ENCODE measurements at regions not wholly inside any gene's neighbourhood (a gene's known extent, or its start where the extent isn't known, plus 50 kb on each side); places are given as distances from the start of the nearest gene placed in this dataset.

GRCh38 chr3:86282106-86282787 lies 708.7 kb downstream of the VGLL3 start:
- H3K4me3 ChIP-seq (ENCODE audit: low read depth, low read length), result no peak overlapping the region

GRCh38 chr3:86269364-86270155 lies 721.4 kb downstream of the VGLL3 start:
- H3K4me3 ChIP-seq (ENCODE audit: low read depth, low read length), result no peak overlapping the region
- TF ChIP-seq, protein P1, sequence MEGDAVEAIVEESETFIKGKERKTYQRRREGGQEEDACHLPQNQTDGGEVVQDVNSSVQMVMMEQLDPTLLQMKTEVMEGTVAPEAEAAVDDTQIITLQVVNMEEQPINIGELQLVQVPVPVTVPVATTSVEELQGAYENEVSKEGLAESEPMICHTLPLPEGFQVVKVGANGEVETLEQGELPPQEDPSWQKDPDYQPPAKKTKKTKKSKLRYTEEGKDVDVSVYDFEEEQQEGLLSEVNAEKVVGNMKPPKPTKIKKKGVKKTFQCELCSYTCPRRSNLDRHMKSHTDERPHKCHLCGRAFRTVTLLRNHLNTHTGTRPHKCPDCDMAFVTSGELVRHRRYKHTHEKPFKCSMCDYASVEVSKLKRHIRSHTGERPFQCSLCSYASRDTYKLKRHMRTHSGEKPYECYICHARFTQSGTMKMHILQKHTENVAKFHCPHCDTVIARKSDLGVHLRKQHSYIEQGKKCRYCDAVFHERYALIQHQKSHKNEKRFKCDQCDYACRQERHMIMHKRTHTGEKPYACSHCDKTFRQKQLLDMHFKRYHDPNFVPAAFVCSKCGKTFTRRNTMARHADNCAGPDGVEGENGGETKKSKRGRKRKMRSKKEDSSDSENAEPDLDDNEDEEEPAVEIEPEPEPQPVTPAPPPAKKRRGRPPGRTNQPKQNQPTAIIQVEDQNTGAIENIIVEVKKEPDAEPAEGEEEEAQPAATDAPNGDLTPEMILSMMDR (IDR thresholded peaks at IDR 0.05; ENCODE audit: borderline replicate concordance, insufficient read depth, low read depth, low read length), result no peak

More at GRCh38 chr3:86282106-86282787, 708.7 kb downstream of the VGLL3 start:
- TF ChIP-seq, protein P1 (IDR thresholded peaks at IDR 0.05; ENCODE audit: borderline replicate concordance, insufficient read depth, low read depth, low read length), result no peak

GRCh38 chr3:86257955-86258641 lies 732.9 kb downstream of the VGLL3 start:
- no peak overlapping the region for H3K4me3 ChIP-seq (ENCODE audit: low read depth, low read length)
- TF ChIP-seq, protein P1 (IDR thresholded peaks at IDR 0.05; ENCODE audit: borderline replicate concordance, insufficient read depth, low read depth, low read length), result no peak

DNA sequence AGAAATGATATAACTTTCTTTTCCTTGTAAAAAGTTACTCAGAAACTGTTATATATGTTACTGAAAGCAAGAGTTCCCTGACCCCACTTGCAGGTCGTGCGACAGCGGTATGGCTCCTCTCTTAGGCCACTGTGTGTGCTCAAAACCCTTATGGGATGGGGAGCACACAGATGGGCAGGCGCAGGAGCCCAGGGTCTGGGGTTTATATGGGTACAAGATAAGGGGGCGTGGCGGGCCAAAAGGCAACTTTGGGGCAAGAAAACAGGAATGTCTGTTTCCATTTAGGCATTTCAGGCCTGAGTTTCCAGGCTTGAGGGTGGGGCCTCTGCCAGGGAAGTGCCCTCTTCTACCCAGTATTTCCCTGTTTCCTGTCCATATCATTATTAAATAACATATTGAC lies 736.5 kb downstream of the VGLL3 start:
- no peak overlapping the region for H3K4me3 ChIP-seq (ENCODE audit: low read depth, low read length)
- TF ChIP-seq, protein P1 (IDR thresholded peaks at IDR 0.05; ENCODE audit: borderline replicate concordance, insufficient read depth, low read depth, low read length), result no peak

GRCh38 chr3:86251781-86252180 lies 739.2 kb downstream of the VGLL3 start:
- TF ChIP-seq, protein P1 (IDR thresholded peaks at IDR 0.05; ENCODE audit: borderline replicate concordance, insufficient read depth, low read depth, low read length), result no peak
- no peak overlapping the region for H3K4me3 ChIP-seq (ENCODE audit: low read depth, low read length)

DNA sequence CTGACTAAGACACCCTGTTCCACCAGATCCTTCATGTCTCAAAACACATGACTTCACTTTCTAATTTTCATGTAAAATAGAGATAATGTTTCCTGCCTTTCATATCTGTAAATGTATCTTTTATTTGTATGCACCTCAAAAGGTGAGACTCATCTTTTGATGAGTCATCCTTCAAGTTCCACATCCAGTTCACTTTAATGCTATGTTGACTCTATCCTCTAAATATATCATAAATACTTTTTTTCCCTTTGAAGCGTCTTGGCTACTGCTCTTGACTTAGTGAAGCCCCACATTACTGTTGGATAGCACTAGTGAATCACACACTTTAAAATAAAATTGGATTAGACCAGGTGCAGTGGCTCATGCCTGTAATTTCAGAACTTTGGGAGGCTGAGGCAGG lies 741.1 kb downstream of the VGLL3 start:
- TF ChIP-seq, protein P1 (IDR thresholded peaks at IDR 0.05; ENCODE audit: borderline replicate concordance, insufficient read depth, low read depth, low read length), result no peak

More for the DNA sequence above, 741.1 kb downstream of the VGLL3 start:
- no peak overlapping the region for H3K4me3 ChIP-seq (ENCODE audit: low read depth, low read length)
